Suprapubic skin (tissue), 4 donors: ENCODE measurements at regions not wholly inside any gene's neighbourhood (a gene's known extent, or its start where the extent isn't known, plus 50 kb on each side); places are given as distances from the start of the nearest gene placed in this dataset.

ENCODE experiments used
- DNase-seq, 2 donors: peaks; one replicate each; pipeline ENCODE4 v3.0.0-alpha.2; 2019; ENCODE audit warnings: low spot score in 2 of 2
- H3K27ac ChIP-seq: fragments of 200-600 bp; sonication (generic); one replicate; pipeline ENCODE4 v1.5.1; 2019
- H3K27me3 ChIP-seq: fragments of 200-600 bp; sonication (generic); one replicate; pipeline ENCODE4 v1.5.1; 2019
- H3K36me3 ChIP-seq: fragments of 200-600 bp; sonication (generic); one replicate; pipeline ENCODE4 v1.5.1; 2019
- H3K4me1 ChIP-seq: fragments of 200-600 bp; sonication (generic); one replicate; pipeline ENCODE4 v1.5.1; 2019
- H3K4me3 ChIP-seq: fragments of 200-600 bp; sonication (generic); one replicate; pipeline ENCODE4 v1.5.1; 2019; ENCODE audit warnings: mild to moderate bottlenecking
- H3K9me3 ChIP-seq: fragments of 200-600 bp; sonication (generic); one replicate; pipeline ENCODE4 v1.5.1; 2019
- CTCF ChIP-seq, 2 donors: fragments of 200-600 bp in 1 of 2; fragments of 450-650 bp in 1 of 2; sonication (generic) in 1 of 2; IDR thresholded peaks; one replicate each; pipeline ENCODE4 v1.5.1; 2016 to 2019; ENCODE audit warnings: antibody characterized with exemption in 2 of 2, mild to moderate bottlenecking in 1 of 2, moderate library complexity in 1 of 2
- EP300 ChIP-seq: sonication (generic); formaldehyde crosslinking; IDR thresholded peaks from one replicate; pipeline ENCODE4 v1.6.1; 2017; ENCODE audit warnings: antibody characterized with exemption
- POLR2A ChIP-seq, 2 donors: fragments of 450-650 bp; IDR thresholded peaks; one replicate each; pipeline ENCODE4 v1.6.1; 2017; ENCODE audit warnings: antibody characterized with exemption in 2 of 2, mild to moderate bottlenecking in 2 of 2, moderate library complexity in 2 of 2
- POLR2AphosphoS5 ChIP-seq, 3 donors: sonication (generic); formaldehyde crosslinking; IDR thresholded peaks; one replicate each; pipeline ENCODE4 v1.6.1; 2017; ENCODE audit warnings: antibody characterized with exemption in 3 of 3
- WGBS: methylation state at CpG from one replicate; pipeline ENCODE4 v1.1.5; 2018; 5-methylcytosine and 5-hydroxymethylcytosine counted together

GRCh38 chr5:106759152-106759551, 911.6 kb downstream of the EFNA5 start:
- H3K27me3 ChIP-seq = no peaks in the 10 kb centered on the region
- H3K4me3 ChIP-seq = no peak overlapping the region
- no peaks in the 10 kb centered on the region for H3K36me3 ChIP-seq
- H3K27ac ChIP-seq = no peak overlapping the region
- DNase-seq = no peak
- H3K9me3 ChIP-seq = no peaks in the 10 kb centered on the region
- H3K4me1 ChIP-seq = no peaks in the 10 kb centered on the region
- 68% methylated on average over 1 of the region's 1 CpG for WGBS
- TF ChIP-seq EP300 (no peak), POLR2A (IDR thresholded peaks at IDR 0.05) (no peak), CTCF (IDR thresholded peaks at IDR 0.05) (no peak), POLR2AphosphoS5 (IDR thresholded peaks at IDR 0.05) (no peak)

DNA sequence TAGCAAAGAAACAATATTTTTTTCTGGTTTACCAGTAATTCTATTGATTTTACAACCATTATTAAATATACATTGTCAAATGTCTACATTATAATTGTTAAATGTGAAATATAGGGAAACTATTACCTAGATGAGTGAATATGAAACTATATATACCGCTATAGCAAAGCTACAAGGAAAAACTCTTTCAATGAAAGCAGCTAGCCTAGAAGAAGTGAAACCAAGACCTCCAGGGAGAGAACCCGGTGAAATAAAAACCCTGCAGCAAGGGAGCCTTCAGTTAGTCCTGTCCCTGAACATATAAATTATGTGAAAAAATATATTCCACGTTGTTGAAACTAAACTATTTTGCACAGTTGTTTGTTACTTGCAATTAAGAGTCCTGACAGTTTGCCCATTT, 913.1 kb downstream of the EFNA5 start:
- no peak for TF ChIP-seq EP300
- no peak for TF ChIP-seq POLR2A (IDR thresholded peaks at IDR 0.05)
- TF ChIP-seq POLR2AphosphoS5 (IDR thresholded peaks at IDR 0.05) = no peak
- WGBS = 72% methylated on average over 3 of the region's 3 CpGs
- Histone ChIP-seq H3K36me3 (no peaks in the 10 kb centered on the region), H3K9me3 (no peaks in the 10 kb centered on the region), H3K27me3 (no peaks in the 10 kb centered on the region), H3K4me1 (no peaks in the 10 kb centered on the region), H3K4me3 (no peak overlapping the region), H3K27ac (no peak overlapping the region)
- DNase-seq = no peak

DNA sequence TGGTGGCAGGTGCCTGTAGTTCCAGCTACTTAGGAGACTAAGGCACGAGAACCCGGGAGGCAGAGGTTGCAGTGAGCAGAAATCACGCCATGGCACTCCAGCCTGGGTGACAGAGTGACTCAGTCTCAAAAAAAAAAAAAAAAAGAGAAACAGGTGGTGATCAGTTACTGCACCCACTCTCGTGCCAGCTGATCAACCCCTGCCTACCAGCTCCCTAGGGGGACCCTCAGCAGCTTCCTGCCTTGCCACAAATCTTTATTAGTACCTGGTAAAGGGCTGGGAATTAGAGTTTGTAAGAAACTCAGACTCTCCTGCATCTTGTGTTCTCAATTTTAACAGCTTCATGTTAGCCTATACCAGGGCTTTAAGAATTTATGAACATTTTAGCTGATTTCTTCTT, 914.9 kb downstream of the EFNA5 start:
- Histone ChIP-seq H3K4me1 (no peaks in the 10 kb centered on the region), H3K4me3 (no peak overlapping the region), H3K27me3 (no peaks in the 10 kb centered on the region), H3K9me3 (no peaks in the 10 kb centered on the region), H3K27ac (no peak overlapping the region), H3K36me3 (no peaks in the 10 kb centered on the region)
- TF ChIP-seq EP300 (no peak), POLR2AphosphoS5 (IDR thresholded peaks at IDR 0.05) (no peak), CTCF (IDR thresholded peaks at IDR 0.05) (no peak), POLR2A (IDR thresholded peaks at IDR 0.05) (no peak)
- no peak for DNase-seq
- WGBS = 91% methylated on average over 4 of the region's 4 CpGs

GRCh38 chr5:106755066-106755465, 915.7 kb downstream of the EFNA5 start:
- WGBS = 17% methylated on average over 2 of the region's 2 CpGs
- Histone ChIP-seq H3K36me3 (no peaks in the 10 kb centered on the region), H3K4me3 (no peak overlapping the region), H3K27me3 (no peaks in the 10 kb centered on the region), H3K27ac (no peak overlapping the region), H3K9me3 (no peaks in the 10 kb centered on the region), H3K4me1 (no peaks in the 10 kb centered on the region)
- TF ChIP-seq CTCF (IDR thresholded peaks at IDR 0.05) (no peak), POLR2AphosphoS5 (IDR thresholded peaks at IDR 0.05) (no peak), POLR2A (IDR thresholded peaks at IDR 0.05) (no peak), EP300 (no peak)
- DNase-seq = no peak

GRCh38 chr5:106749826-106750225, 920.9 kb downstream of the EFNA5 start:
- Histone ChIP-seq H3K27me3 (no peaks in the 10 kb centered on the region), H3K27ac (no peak overlapping the region), H3K4me3 (no peak overlapping the region), H3K36me3 (no peaks in the 10 kb centered on the region), H3K9me3 (no peaks in the 10 kb centered on the region), H3K4me1 (no peaks in the 10 kb centered on the region)
- no peak for TF ChIP-seq POLR2AphosphoS5 (IDR thresholded peaks at IDR 0.05)
- no peak for TF ChIP-seq CTCF (IDR thresholded peaks at IDR 0.05)
- no peak for TF ChIP-seq POLR2A (IDR thresholded peaks at IDR 0.05)
- no peak for TF ChIP-seq EP300
- DNase-seq = no peak

DNA sequence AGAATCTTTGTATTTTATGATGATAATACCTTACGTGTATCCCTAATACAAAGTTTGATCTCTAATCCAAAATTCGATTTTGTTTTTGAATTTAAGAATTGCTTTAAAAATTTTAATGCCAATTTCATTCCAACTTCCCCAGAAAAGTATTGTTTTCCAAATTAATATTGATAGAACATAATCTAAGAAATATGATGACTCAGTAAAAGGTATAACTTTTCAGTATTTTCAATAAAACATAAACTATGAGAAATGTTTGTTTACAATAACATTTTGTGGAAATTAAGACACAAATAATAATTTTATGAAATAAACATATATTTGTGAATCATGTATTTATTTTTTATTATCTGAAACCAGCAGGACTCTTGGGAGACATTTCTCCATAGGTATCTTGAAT, 931.6 kb downstream of the EFNA5 start:
- Histone ChIP-seq H3K27ac (no peak overlapping the region), H3K27me3 (no peaks in the 10 kb centered on the region), H3K4me1 (no peaks in the 10 kb centered on the region), H3K4me3 (no peak overlapping the region), H3K9me3 (no peaks in the 10 kb centered on the region), H3K36me3 (no peaks in the 10 kb centered on the region)
- WGBS = 76% methylated on average over 2 of the region's 2 CpGs
- TF ChIP-seq POLR2A (IDR thresholded peaks at IDR 0.05) = no peak
- no peak for TF ChIP-seq CTCF (IDR thresholded peaks at IDR 0.05)
- no peak for TF ChIP-seq EP300
- TF ChIP-seq POLR2AphosphoS5 (IDR thresholded peaks at IDR 0.05) = no peak
- no peak for DNase-seq
